Lower lobe of right lung (tissue), 2 donors: ENCODE measurements at regions not wholly inside any gene's neighbourhood (a gene's known extent, or its start where the extent isn't known, plus 50 kb on each side); places are given as distances from the start of the nearest gene placed in this dataset.

Source experiments
- ATAC-seq, 2 donors: fragments of 200-7000 bp; cut with Tn5 transposase; one replicate each; pipeline ENCODE4 v1.9.1; 2020 to 2022; ENCODE audit warnings: mild to moderate bottlenecking in 2 of 2, moderate library complexity in 2 of 2
- DNase-seq: peaks from one replicate; pipeline ENCODE4 v3.0.0-alpha.2; 2020
- H3K27ac ChIP-seq: fragments of 200-600 bp; one replicate; pipeline ENCODE4 v1.8.0; 2022
- H3K27me3 ChIP-seq: fragments of 200-600 bp; one replicate; pipeline ENCODE4 v1.8.0; 2022; ENCODE audit warnings: low read depth
- H3K36me3 ChIP-seq: fragments of 200-600 bp; one replicate; pipeline ENCODE4 v1.8.0; 2022; ENCODE audit warnings: mild to moderate bottlenecking
- H3K4me1 ChIP-seq: fragments of 200-600 bp; one replicate; pipeline ENCODE4 v1.8.0; 2022
- H3K4me3 ChIP-seq: fragments of 200-600 bp; one replicate; pipeline ENCODE4 v1.8.0; 2022; ENCODE audit warnings: mild to moderate bottlenecking
- H3K9me3 ChIP-seq: fragments of 200-600 bp; one replicate; pipeline ENCODE4 v1.8.0; 2022
- CTCF ChIP-seq: fragments of 200-600 bp; IDR thresholded peaks from one replicate; pipeline ENCODE4 v1.8.0; 2022; ENCODE audit warnings: antibody characterized with exemption, mild to moderate bottlenecking
- intact Hi-C: fragments of 100-400 bp; cut with DNase I; formaldehyde crosslinking; loops from one replicate; pipeline ENCODE4 v1.11.0; 2022
- donor health status: DM: no; HTN: yes; CAD: no; lungs with severe emphysema.

DNA sequence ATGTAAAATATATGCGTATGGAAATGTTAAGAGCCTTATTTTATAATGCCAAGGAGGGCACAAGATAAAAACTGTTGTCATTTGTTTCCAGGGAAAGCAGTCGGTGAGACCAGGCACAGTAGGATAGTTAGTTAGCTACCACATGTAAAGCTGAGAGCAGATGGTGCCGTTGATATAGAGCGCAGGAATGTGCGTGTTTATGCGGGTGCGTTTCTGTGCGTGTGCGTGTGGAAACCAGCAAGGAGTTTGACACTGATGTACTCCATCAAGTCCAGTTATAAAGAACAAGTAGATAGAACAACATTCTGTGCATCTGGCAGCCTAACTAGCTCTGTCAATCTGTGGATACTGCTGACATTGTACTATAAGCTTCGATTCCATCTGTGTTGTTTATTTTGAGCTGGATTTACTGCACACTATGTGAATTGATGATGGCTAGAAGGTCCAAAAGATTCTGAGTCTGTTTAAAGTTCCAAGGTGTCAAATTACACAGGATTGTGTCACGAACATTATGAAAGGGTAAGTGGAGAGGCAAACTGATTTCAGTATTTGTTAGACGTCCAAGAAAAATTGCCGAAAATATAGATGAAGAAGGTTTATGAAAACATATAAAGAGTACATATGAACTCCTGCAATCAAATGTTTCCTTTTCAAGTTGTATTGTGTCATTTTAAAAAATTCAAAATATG, 494.9 kb upstream of the MEF2C start:
- Histone ChIP-seq H3K9me3 (no peaks in the 10 kb centered on the region), H3K36me3 (no peaks in the 10 kb centered on the region), H3K27me3 (no peaks in the 10 kb centered on the region), H3K4me1 (no peaks in the 10 kb centered on the region), H3K4me3 (no peak overlapping the region), H3K27ac (no peak overlapping the region)
- TF ChIP-seq CTCF, result no peak
- DNase-seq (no peak), ATAC-seq (no peak)
- intact Hi-C loops, result no loop called here

GRCh38 chr5:89374818-89375521, 492.0 kb upstream of the MEF2C start:
- no peaks in the 10 kb centered on the region for H3K36me3 ChIP-seq
- intact Hi-C loops, result no loop called here
- no peak overlapping the region for H3K27ac ChIP-seq
- ATAC-seq, result no peak
- no peaks in the 10 kb centered on the region for H3K4me1 ChIP-seq
- no peak for DNase-seq
- H3K27me3 ChIP-seq, result no peaks in the 10 kb centered on the region
- TF ChIP-seq CTCF, result no peak
- H3K4me3 ChIP-seq, result no peak overlapping the region
- no peaks in the 10 kb centered on the region for H3K9me3 ChIP-seq

GRCh38 chr5:89374144-89374784, 491.3 kb upstream of the MEF2C start:
- no peaks in the 10 kb centered on the region for H3K4me1 ChIP-seq
- no peak overlapping the region for H3K27ac ChIP-seq
- no peaks in the 10 kb centered on the region for H3K36me3 ChIP-seq
- no peak for ATAC-seq
- H3K27me3 ChIP-seq, result no peaks in the 10 kb centered on the region
- H3K9me3 ChIP-seq, result no peaks in the 10 kb centered on the region
- intact Hi-C loops, result no loop called here
- no peak for TF ChIP-seq CTCF
- no peak for DNase-seq
- no peak overlapping the region for H3K4me3 ChIP-seq

- H3K4me1 ChIP-seq, result no peaks in the 10 kb centered on the region
- TF ChIP-seq CTCF, result no peak
- ATAC-seq (no peak), DNase-seq (no peak)
- no peaks in the 10 kb centered on the region for H3K9me3 ChIP-seq
- H3K36me3 ChIP-seq, result no peaks in the 10 kb centered on the region
- no peak overlapping the region for H3K27ac ChIP-seq
- intact Hi-C loops, result no loop called here
- no peaks in the 10 kb centered on the region for H3K27me3 ChIP-seq
- H3K4me3 ChIP-seq, result no peak overlapping the region
Observed at GRCh38 chr5:89372176-89372575, 489.2 kb upstream of the MEF2C start.

- no peak for DNase-seq
- no peaks in the 10 kb centered on the region for H3K4me1 ChIP-seq
- TF ChIP-seq CTCF, result no peak
- no peaks in the 10 kb centered on the region for H3K9me3 ChIP-seq
- intact Hi-C loops, result no loop called here
- no peak overlapping the region for H3K27ac ChIP-seq
- H3K36me3 ChIP-seq, result no peaks in the 10 kb centered on the region
- no peak for ATAC-seq
- no peak overlapping the region for H3K4me3 ChIP-seq
- H3K27me3 ChIP-seq, result no peaks in the 10 kb centered on the region
Observed at GRCh38 chr5:89371646-89372045, 488.7 kb upstream of the MEF2C start.
